LNCaP clone FGC (cell line): ENCODE measurements at regions not wholly inside any gene's neighbourhood (a gene's known extent, or its start where the extent isn't known, plus 50 kb on each side); places are given as distances from the start of the nearest gene placed in this dataset.

Experiments used
- DNase-seq: peaks from one replicate; pipeline ENCODE4 v3.0.0-alpha.2; 2011; ENCODE audit warnings: low read depth
- H3K4me3 ChIP-seq: 2 replicates; pipeline ENCODE4 v1.5.1; 2011; ENCODE audit warnings: mild to moderate bottlenecking, low read depth, low read length, control low read depth
- CTCF ChIP-seq: IDR thresholded peaks from 2 replicates; pipeline ENCODE4 v1.5.1; 2012; ENCODE audit warnings: mild to moderate bottlenecking; ENCODE audit not compliant: control insufficient read depth, insufficient read depth; ENCODE audit errors: extremely low read depth

- H3K4me3 ChIP-seq: no peak overlapping the region
- no peak for DNase-seq
- TF ChIP-seq CTCF: no peak
Measured at GRCh38 chr2:139905624-139906023, 1125.4 kb upstream of the NXPH2 start.

GRCh38 chr2:139891636-139892035 lies 1111.4 kb upstream of the NXPH2 start:
- no peak for TF ChIP-seq CTCF
- no peak for DNase-seq
- H3K4me3 ChIP-seq: no peak overlapping the region

- TF ChIP-seq CTCF: no peak
- H3K4me3 ChIP-seq: no peak overlapping the region
- no peak for DNase-seq
Measured at GRCh38 chr2:139885921-139886498, 1105.8 kb upstream of the NXPH2 start.

GRCh38 chr2:139876964-139877363 lies 1096.8 kb upstream of the NXPH2 start:
- no peak for DNase-seq
- H3K4me3 ChIP-seq: no peak overlapping the region
- no peak for TF ChIP-seq CTCF

GRCh38 chr2:139876321-139876720 lies 1096.1 kb upstream of the NXPH2 start:
- TF ChIP-seq CTCF: no peak
- DNase-seq: no peak
- no peak overlapping the region for H3K4me3 ChIP-seq

GRCh38 chr2:139872503-139872902 lies 1092.3 kb upstream of the NXPH2 start:
- TF ChIP-seq CTCF: no peak
- no peak overlapping the region for H3K4me3 ChIP-seq
- no peak for DNase-seq

- no peak for DNase-seq
- H3K4me3 ChIP-seq: no peak overlapping the region
- no peak for TF ChIP-seq CTCF
Measured at GRCh38 chr2:139872032-139872431, 1091.8 kb upstream of the NXPH2 start.
